K562 (cell line): ENCODE measurements at regions not wholly inside any gene's neighbourhood (a gene's known extent, or its start where the extent isn't known, plus 50 kb on each side); places are given as distances from the start of the nearest gene placed in this dataset.

Experiments
- ELF1 ChIP-seq: fragments of 200-800 bp; sonication (Bioruptor generic); IDR thresholded peaks from 2 replicates; pipeline ENCODE4 v1.6.1; 2016; ENCODE audit warnings: missing genetic modification characterization, missing compliant biosample characterization
- GABPA ChIP-seq: fragments of 200-800 bp; sonication (Bioruptor generic); conservative IDR thresholded peaks from 2 replicates; pipeline ENCODE4 v1.6.1; 2016; ENCODE audit warnings: low read depth, missing genetic modification characterization, missing compliant biosample characterization
- GATA2 ChIP-seq: sonication (generic); formaldehyde crosslinking; IDR thresholded peaks from 2 replicates; pipeline ENCODE4 v1.4.0; 2020; ENCODE audit warnings: mild to moderate bottlenecking, missing genetic modification reagents
- NFIX ChIP-seq: fragments of 250-450 bp; sonication (Bioruptor Pico); IDR thresholded peaks from 2 replicates; pipeline ENCODE4 v1.4.0; 2020; ENCODE audit warnings: low read depth, mild to moderate bottlenecking, moderate library complexity
- POLR2A ChIP-seq: fragments of 450-650 bp; conservative IDR thresholded peaks from 2 replicates; pipeline ENCODE4 v1.6.1; 2016
- PURB ChIP-seq: sonication (generic); formaldehyde crosslinking; IDR thresholded peaks from 2 replicates; pipeline ENCODE4 v1.9.0; 2021; ENCODE audit warnings: low read depth, mild to moderate bottlenecking, missing genetic modification reagents
- SMAD1 ChIP-seq: fragments of 150-350 bp; IDR thresholded peaks from 2 replicates; pipeline ENCODE4 v1.6.1; 2014; ENCODE audit warnings: low read length, low read depth; ENCODE audit not compliant: partially characterized antibody
- ZNF354B ChIP-seq: fragments of 250-450 bp; sonication (Bioruptor Pico); IDR thresholded peaks from 2 replicates; pipeline ENCODE4 v1.4.0; 2020
- TF ChIP-seq, protein P1 (sequence below): fragments of 450-650 bp; IDR thresholded peaks from 2 replicates; pipeline ENCODE4 v1.6.1; 2016; ENCODE audit warnings: low read depth
- TF ChIP-seq, protein P2 (sequence below): fragments of 450-650 bp; formaldehyde crosslinking; IDR thresholded peaks from 2 replicates; pipeline ENCODE4 v1.4.0; 2020; ENCODE audit warnings: mild to moderate bottlenecking, moderate library complexity
- TF ChIP-seq, protein P3 (sequence below): fragments of 450-650 bp; IDR thresholded peaks from 2 replicates; pipeline ENCODE4 v1.6.1; 2017; ENCODE audit warnings: antibody characterized with exemption, mild to moderate bottlenecking
- TF ChIP-seq, protein P4 (sequence below): fragments of 250-450 bp; sonication (Bioruptor Pico); IDR thresholded peaks from 2 replicates; pipeline ENCODE4 v1.4.0; 2020; ENCODE audit warnings: mild to moderate bottlenecking, moderate library complexity

DNA sequence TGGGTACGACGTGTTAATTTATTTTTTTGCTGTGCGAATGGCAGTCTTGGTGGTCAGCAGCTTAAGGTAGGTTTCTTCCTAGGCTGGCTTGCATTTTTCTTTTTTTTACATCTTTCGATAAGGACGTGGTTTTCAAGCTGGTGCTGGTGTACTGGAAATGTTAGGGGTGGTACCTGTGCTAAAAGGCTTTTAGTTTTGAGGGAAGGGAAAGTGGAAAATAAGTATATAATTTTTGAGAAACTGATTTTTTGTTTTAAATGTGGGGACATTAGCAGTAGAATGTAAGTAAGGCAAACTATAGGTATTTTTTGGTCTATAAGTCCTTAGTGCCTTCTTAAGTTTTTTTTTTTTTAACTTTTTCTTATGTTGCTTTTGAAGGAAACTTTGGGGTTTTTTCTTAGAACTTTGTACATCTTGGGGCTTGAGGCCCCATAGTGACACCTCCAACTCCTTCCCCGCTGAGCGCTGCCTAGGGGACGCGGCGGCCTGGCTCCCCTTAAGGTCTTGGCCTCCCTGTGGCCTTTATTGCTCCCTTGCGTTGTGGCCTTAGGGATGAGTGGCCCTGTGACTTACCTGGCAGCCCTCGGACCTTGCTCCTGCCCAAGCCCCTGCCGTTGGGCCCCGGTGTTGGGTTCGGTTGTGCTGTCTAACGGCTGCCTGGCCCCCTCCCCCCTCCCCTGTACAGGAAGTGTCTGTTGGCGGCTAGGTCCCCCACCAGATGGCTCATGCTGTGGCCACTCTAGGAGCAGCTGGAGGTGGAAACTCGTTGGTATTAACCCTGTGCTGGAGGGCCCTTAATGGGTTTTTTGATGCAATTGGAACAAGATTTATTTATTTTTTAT lies 88.0 kb upstream of the RPRML start (continued):
- TF ChIP-seq, protein P1, sequence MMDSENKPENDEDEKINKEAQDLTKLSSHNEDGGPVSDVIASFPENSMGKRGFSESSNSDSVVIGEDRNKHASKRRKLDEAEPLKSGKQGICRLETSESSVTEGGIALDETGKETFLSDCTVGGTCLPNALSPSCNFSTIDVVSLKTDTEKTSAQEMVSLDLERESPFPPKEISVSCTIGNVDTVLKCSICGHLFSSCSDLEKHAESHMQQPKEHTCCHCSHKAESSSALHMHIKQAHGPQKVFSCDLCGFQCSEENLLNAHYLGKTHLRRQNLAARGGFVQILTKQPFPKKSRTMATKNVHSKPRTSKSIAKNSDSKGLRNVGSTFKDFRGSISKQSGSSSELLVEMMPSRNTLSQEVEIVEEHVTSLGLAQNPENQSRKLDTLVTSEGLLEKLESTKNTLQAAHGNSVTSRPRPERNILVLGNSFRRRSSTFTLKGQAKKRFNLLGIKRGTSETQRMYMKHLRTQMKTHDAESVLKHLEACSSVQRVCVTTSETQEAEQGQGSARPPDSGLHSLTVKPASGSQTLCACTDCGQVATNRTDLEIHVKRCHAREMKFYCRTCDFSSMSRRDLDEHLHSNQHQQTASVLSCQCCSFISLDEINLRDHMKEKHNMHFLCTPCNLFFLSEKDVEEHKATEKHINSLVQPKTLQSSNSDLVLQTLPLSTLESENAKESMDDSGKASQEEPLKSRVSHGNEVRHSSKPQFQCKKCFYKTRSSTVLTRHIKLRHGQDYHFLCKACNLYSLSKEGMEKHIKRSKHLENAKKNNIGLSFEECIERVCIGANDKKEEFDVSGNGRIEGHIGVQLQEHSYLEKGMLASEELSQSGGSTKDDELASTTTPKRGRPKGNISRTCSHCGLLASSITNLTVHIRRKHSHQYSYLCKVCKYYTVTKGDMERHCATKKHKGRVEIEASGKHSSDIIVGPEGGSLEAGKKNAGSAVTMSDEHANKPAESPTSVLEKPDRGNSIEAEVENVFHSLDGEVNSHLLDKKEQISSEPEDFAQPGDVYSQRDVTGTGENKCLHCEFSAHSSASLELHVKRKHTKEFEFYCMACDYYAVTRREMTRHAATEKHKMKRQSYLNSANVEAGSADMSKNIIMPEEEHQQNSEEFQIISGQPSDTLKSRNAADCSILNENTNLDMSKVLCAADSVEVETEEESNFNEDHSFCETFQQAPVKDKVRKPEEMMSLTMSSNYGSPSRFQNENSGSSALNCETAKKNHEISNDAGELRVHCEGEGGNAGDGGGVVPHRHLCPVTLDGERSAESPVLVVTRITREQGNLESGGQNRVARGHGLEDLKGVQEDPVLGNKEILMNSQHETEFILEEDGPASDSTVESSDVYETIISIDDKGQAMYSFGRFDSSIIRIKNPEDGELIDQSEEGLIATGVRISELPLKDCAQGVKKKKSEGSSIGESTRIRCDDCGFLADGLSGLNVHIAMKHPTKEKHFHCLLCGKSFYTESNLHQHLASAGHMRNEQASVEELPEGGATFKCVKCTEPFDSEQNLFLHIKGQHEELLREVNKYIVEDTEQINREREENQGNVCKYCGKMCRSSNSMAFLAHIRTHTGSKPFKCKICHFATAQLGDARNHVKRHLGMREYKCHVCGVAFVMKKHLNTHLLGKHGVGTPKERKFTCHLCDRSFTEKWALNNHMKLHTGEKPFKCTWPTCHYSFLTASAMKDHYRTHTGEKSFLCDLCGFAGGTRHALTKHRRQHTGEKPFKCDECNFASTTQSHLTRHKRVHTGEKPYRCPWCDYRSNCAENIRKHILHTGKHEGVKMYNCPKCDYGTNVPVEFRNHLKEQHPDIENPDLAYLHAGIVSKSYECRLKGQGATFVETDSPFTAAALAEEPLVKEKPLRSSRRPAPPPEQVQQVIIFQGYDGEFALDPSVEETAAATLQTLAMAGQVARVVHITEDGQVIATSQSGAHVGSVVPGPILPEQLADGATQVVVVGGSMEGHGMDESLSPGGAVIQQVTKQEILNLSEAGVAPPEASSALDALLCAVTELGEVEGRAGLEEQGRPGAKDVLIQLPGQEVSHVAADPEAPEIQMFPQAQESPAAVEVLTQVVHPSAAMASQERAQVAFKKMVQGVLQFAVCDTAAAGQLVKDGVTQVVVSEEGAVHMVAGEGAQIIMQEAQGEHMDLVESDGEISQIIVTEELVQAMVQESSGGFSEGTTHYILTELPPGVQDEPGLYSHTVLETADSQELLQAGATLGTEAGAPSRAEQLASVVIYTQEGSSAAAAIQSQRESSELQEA = no peak
- no peak for TF ChIP-seq PURB (CRISPR knock-in tag)
- TF ChIP-seq POLR2A = peak; percentile 97
- no peak for TF ChIP-seq ZNF354B
- peak; percentile 64 for TF ChIP-seq SMAD1
- peak; percentile 94 for TF ChIP-seq GABPA
- TF ChIP-seq, protein P2, sequence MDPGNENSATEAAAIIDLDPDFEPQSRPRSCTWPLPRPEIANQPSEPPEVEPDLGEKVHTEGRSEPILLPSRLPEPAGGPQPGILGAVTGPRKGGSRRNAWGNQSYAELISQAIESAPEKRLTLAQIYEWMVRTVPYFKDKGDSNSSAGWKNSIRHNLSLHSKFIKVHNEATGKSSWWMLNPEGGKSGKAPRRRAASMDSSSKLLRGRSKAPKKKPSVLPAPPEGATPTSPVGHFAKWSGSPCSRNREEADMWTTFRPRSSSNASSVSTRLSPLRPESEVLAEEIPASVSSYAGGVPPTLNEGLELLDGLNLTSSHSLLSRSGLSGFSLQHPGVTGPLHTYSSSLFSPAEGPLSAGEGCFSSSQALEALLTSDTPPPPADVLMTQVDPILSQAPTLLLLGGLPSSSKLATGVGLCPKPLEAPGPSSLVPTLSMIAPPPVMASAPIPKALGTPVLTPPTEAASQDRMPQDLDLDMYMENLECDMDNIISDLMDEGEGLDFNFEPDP (CRISPR knock-in tag) = no peak
- TF ChIP-seq ELF1 (tag) = peak; percentile 94
- TF ChIP-seq GATA2 = no peak
- TF ChIP-seq, protein P3, sequence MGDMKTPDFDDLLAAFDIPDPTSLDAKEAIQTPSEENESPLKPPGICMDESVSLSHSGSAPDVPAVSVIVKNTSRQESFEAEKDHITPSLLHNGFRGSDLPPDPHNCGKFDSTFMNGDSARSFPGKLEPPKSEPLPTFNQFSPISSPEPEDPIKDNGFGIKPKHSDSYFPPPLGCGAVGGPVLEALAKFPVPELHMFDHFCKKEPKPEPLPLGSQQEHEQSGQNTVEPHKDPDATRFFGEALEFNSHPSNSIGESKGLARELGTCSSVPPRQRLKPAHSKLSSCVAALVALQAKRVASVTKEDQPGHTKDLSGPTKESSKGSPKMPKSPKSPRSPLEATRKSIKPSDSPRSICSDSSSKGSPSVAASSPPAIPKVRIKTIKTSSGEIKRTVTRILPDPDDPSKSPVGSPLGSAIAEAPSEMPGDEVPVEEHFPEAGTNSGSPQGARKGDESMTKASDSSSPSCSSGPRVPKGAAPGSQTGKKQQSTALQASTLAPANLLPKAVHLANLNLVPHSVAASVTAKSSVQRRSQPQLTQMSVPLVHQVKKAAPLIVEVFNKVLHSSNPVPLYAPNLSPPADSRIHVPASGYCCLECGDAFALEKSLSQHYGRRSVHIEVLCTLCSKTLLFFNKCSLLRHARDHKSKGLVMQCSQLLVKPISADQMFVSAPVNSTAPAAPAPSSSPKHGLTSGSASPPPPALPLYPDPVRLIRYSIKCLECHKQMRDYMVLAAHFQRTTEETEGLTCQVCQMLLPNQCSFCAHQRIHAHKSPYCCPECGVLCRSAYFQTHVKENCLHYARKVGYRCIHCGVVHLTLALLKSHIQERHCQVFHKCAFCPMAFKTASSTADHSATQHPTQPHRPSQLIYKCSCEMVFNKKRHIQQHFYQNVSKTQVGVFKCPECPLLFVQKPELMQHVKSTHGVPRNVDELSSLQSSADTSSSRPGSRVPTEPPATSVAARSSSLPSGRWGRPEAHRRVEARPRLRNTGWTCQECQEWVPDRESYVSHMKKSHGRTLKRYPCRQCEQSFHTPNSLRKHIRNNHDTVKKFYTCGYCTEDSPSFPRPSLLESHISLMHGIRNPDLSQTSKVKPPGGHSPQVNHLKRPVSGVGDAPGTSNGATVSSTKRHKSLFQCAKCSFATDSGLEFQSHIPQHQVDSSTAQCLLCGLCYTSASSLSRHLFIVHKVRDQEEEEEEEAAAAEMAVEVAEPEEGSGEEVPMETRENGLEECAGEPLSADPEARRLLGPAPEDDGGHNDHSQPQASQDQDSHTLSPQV = 0 out of 2 replicates have a peak, but pooled peaks have one; percentile 19
- TF ChIP-seq, protein P4, sequence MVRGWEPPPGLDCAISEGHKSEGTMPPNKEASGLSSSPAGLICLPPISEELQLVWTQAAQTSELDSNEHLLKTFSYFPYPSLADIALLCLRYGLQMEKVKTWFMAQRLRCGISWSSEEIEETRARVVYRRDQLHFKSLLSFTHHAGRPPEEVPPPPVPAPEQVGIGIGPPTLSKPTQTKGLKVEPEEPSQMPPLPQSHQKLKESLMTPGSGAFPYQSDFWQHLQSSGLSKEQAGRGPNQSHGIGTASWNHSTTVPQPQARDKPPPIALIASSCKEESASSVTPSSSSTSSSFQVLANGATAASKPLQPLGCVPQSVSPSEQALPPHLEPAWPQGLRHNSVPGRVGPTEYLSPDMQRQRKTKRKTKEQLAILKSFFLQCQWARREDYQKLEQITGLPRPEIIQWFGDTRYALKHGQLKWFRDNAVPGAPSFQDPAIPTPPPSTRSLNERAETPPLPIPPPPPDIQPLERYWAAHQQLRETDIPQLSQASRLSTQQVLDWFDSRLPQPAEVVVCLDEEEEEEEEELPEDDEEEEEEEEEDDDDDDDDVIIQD (CRISPR knock-in tag) = no peak
- no peak for TF ChIP-seq NFIX (CRISPR knock-in tag)
